ENCODE measurements at regions not wholly inside any gene's neighbourhood (a gene's known extent, or its start where the extent isn't known, plus 50 kb on each side); places are given as distances from the start of the nearest gene placed in this dataset.

DNA sequence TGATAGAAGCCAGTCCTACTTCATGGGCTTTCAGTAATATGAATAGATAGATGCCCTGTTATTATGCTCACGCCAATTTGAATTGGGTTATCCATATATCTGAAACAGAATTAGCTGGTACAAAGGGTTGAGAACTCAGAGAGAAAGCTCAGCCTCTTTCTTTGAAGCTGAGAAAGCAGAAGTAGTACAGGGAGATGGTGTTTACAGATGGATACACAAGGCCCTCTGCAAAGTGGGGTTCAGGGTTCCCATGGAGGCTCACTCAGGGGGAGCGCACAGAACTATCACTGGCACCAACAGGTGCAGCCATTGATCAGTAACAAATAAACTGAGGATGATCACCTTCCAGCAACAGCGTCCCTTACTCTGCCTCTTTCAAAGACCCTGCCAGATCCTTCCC, 349.7 kb downstream of the ICE1 start:
- Histone ChIP-seq H3K27me3 (ENCODE audit: insufficient read depth, low read length) (no peaks in the 10 kb centered on the region), H3K27ac (ENCODE audit: low read depth, low read length) (no peak overlapping the region), H3K36me3 (ENCODE audit: insufficient read depth, low read length) (no peaks in the 10 kb centered on the region), H4K20me1 (ENCODE audit: insufficient read depth, low read length) (no peaks in the 10 kb centered on the region), H3K4me2 (ENCODE audit: insufficient read depth, low read length) (no peak overlapping the region), H2AFZ (ENCODE audit: low read length) (no peak overlapping the region), H3K9me3 (ENCODE audit: low read depth, low read length) (no peaks in the 10 kb centered on the region), H3K4me3 (ENCODE audit: insufficient read depth, low read length) (no peak overlapping the region), H3K4me1 (ENCODE audit: insufficient read depth, low read length) (no peaks in the 10 kb centered on the region), H3K79me2 (ENCODE audit: insufficient read depth, low read length) (no peaks in the 10 kb centered on the region)
- DNase-seq (ENCODE audit: insufficient read length, low spot score, missing footprints): no peak
- TF ChIP-seq, protein P1, sequence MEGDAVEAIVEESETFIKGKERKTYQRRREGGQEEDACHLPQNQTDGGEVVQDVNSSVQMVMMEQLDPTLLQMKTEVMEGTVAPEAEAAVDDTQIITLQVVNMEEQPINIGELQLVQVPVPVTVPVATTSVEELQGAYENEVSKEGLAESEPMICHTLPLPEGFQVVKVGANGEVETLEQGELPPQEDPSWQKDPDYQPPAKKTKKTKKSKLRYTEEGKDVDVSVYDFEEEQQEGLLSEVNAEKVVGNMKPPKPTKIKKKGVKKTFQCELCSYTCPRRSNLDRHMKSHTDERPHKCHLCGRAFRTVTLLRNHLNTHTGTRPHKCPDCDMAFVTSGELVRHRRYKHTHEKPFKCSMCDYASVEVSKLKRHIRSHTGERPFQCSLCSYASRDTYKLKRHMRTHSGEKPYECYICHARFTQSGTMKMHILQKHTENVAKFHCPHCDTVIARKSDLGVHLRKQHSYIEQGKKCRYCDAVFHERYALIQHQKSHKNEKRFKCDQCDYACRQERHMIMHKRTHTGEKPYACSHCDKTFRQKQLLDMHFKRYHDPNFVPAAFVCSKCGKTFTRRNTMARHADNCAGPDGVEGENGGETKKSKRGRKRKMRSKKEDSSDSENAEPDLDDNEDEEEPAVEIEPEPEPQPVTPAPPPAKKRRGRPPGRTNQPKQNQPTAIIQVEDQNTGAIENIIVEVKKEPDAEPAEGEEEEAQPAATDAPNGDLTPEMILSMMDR (IDR thresholded peaks at IDR 0.05; ENCODE audit: extremely low read depth, low read depth, low read length): no peak

DNA sequence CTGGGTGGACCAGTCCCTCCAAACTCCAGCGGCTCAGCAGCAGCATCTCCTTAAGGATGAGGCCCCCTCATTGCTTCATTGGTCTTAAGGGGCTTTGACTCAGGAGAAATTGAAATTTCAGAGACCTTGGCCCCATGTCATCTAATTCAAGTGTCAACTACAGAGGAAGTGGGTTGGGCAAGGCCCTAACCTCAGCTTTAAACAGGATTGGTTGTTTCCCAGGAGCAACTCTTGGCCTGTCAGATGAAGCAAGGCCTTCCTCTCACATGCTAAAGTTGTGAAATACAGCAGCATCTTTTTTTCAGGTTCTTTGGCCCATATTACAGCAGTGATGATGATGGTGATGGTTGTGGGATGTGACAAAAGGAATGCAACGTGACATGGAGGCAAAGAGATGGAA, 348.3 kb downstream of the ICE1 start:
- H3K4me1 ChIP-seq (ENCODE audit: insufficient read depth, low read length): no peaks in the 10 kb centered on the region
- TF ChIP-seq, protein P1 (IDR thresholded peaks at IDR 0.05; ENCODE audit: extremely low read depth, low read depth, low read length): no peak
- no peak overlapping the region for H3K4me2 ChIP-seq (ENCODE audit: insufficient read depth, low read length)
- no peaks in the 10 kb centered on the region for H3K9me3 ChIP-seq (ENCODE audit: low read depth, low read length)
- H3K4me3 ChIP-seq (ENCODE audit: insufficient read depth, low read length): no peak overlapping the region
- no peak overlapping the region for H2AFZ ChIP-seq (ENCODE audit: low read length)
- no peak overlapping the region for H3K27ac ChIP-seq (ENCODE audit: low read depth, low read length)
- H3K27me3 ChIP-seq (ENCODE audit: insufficient read depth, low read length): no peaks in the 10 kb centered on the region
- H3K36me3 ChIP-seq (ENCODE audit: insufficient read depth, low read length): no peaks in the 10 kb centered on the region
- DNase-seq (ENCODE audit: insufficient read length, low spot score, missing footprints): no peak
- H4K20me1 ChIP-seq (ENCODE audit: insufficient read depth, low read length): no peaks in the 10 kb centered on the region
- H3K79me2 ChIP-seq (ENCODE audit: insufficient read depth, low read length): no peaks in the 10 kb centered on the region

- TF ChIP-seq, protein P1 (IDR thresholded peaks at IDR 0.05; ENCODE audit: extremely low read depth, low read depth, low read length): no peak
- H4K20me1 ChIP-seq (ENCODE audit: insufficient read depth, low read length): no peaks in the 10 kb centered on the region
- no peak overlapping the region for H3K4me2 ChIP-seq (ENCODE audit: insufficient read depth, low read length)
- DNase-seq (ENCODE audit: insufficient read length, low spot score, missing footprints): no peak
- H3K9me3 ChIP-seq (ENCODE audit: low read depth, low read length): peaks cover 2% of the 10 kb centered on the region
- no peaks in the 10 kb centered on the region for H3K4me1 ChIP-seq (ENCODE audit: insufficient read depth, low read length)
- no peaks in the 10 kb centered on the region for H3K27me3 ChIP-seq (ENCODE audit: insufficient read depth, low read length)
- no peak overlapping the region for H2AFZ ChIP-seq (ENCODE audit: low read length)
- H3K4me3 ChIP-seq (ENCODE audit: insufficient read depth, low read length): no peak overlapping the region
- H3K27ac ChIP-seq (ENCODE audit: low read depth, low read length): no peak overlapping the region
- no peaks in the 10 kb centered on the region for H3K79me2 ChIP-seq (ENCODE audit: insufficient read depth, low read length)
- H3K36me3 ChIP-seq (ENCODE audit: insufficient read depth, low read length): no peaks in the 10 kb centered on the region
Observed at GRCh38 chr5:5767286-5767928, 344.9 kb downstream of the ICE1 start.

DNA sequence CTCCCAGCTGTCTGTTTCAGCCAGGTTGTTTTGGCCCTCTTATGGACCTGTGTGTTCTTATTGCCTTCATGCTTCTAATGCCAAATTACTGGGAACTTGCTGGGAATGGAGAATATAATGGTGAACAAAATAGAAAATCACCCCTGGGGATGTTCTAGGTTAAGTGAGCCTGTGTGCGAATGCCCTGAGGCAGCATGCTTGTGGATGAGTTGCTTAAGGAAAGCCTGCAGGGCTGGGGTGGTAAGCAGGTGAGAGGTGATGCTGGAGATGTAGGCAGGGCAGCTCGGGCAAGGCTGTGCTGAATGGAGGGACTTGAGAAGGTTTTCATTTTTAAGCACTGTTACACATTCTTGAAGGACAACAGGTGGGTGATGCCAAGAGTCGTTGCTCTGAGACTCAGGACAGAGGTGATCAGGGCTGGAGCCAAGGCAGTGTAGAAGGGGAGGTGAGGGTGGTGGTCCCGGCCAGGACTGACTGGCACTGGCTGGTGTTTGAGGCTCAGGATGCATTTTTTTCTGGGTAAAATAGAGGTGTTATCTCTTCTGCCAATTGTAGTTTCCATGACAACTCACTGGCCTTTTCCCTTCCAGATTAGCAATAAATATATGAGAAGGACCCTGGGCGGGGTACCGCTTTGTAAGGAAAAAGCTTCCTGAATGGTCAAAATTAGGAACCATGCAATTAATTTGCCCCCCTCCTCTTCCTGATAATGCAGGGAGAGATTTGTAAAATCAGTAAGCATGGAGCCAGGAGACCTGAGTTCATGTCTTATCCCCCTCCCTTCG, 342.8 kb downstream of the ICE1 start:
- no peak for DNase-seq (ENCODE audit: insufficient read length, low spot score, missing footprints)
- TF ChIP-seq, protein P1 (IDR thresholded peaks at IDR 0.05; ENCODE audit: extremely low read depth, low read depth, low read length): no peak
- H2AFZ ChIP-seq (ENCODE audit: low read length): no peak overlapping the region
- peaks cover 2% of the 10 kb centered on the region for H3K9me3 ChIP-seq (ENCODE audit: low read depth, low read length)
- H4K20me1 ChIP-seq (ENCODE audit: insufficient read depth, low read length): no peaks in the 10 kb centered on the region
- no peaks in the 10 kb centered on the region for H3K79me2 ChIP-seq (ENCODE audit: insufficient read depth, low read length)
- no peak overlapping the region for H3K4me3 ChIP-seq (ENCODE audit: insufficient read depth, low read length)
- H3K4me1 ChIP-seq (ENCODE audit: insufficient read depth, low read length): no peaks in the 10 kb centered on the region
- H3K27me3 ChIP-seq (ENCODE audit: insufficient read depth, low read length): no peaks in the 10 kb centered on the region
- no peak overlapping the region for H3K4me2 ChIP-seq (ENCODE audit: insufficient read depth, low read length)
- H3K36me3 ChIP-seq (ENCODE audit: insufficient read depth, low read length): no peaks in the 10 kb centered on the region
- no peak overlapping the region for H3K27ac ChIP-seq (ENCODE audit: low read depth, low read length)
